HG03064 (cell line): ENCODE measurements at regions not wholly inside any gene's neighbourhood (a gene's known extent, or its start where the extent isn't known, plus 50 kb on each side); places are given as distances from the start of the nearest gene placed in this dataset.
"Not testable (repeated sequence)": the region's sequence is repeated elsewhere in the genome, so short reads cannot be mapped to it uniquely, and the experiment has no call there.

Experiments used
- ATAC-seq: cut with Tn5 transposase; IDR thresholded peaks from one replicate; pipeline ENCODE4 v1.9.1; 2021; ENCODE audit warnings: low read depth; ENCODE audit not compliant: unreplicated experiment

GRCh38 chrX:69065451-69065850, 99.8 kb downstream of the PJA1 start:
- no peak for ATAC-seq

GRCh38 chrX:69063486-69063885, 101.8 kb downstream of the PJA1 start:
- ATAC-seq: no peak

- no peak for ATAC-seq
Observed at GRCh38 chrX:69062493-69062892, 102.8 kb downstream of the PJA1 start.

GRCh38 chrX:69060631-69061408, 104.4 kb downstream of the PJA1 start:
- no peak for ATAC-seq

- ATAC-seq: no peak
Observed at GRCh38 chrX:69055193-69055592, 110.1 kb downstream of the PJA1 start.

GRCh38 chrX:69054497-69054896, 110.8 kb downstream of the PJA1 start:
- not testable (repeated sequence) for ATAC-seq

- no peak for ATAC-seq
Observed at GRCh38 chrX:69051901-69052300, 113.4 kb downstream of the PJA1 start.

GRCh38 chrX:69050051-69050765, 115.0 kb downstream of the PJA1 start:
- no peak for ATAC-seq

GRCh38 chrX:69046996-69047490, 118.2 kb downstream of the PJA1 start:
- ATAC-seq: no peak

GRCh38 chrX:69045616-69046345, 119.5 kb downstream of the PJA1 start:
- no peak for ATAC-seq

GRCh38 chrX:69038816-69039215, 126.4 kb downstream of the PJA1 start:
- ATAC-seq: no peak

- no peak for ATAC-seq
Observed at GRCh38 chrX:69038188-69038587, 127.1 kb downstream of the PJA1 start.

- ATAC-seq: no peak
Observed at GRCh38 chrX:69037786-69038185, 127.5 kb downstream of the PJA1 start.

GRCh38 chrX:69036674-69037573, 128.3 kb downstream of the PJA1 start:
- no peak for ATAC-seq

- ATAC-seq: no peak
Observed at GRCh38 chrX:69034451-69034850, 130.8 kb downstream of the PJA1 start.

- no peak for ATAC-seq
Observed at GRCh38 chrX:69033936-69034335, 131.3 kb downstream of the PJA1 start.

GRCh38 chrX:69032601-69033000, 132.7 kb downstream of the PJA1 start:
- ATAC-seq: no peak

GRCh38 chrX:69031971-69032391, 133.3 kb downstream of the PJA1 start:
- no peak for ATAC-seq

- ATAC-seq: no peak
Observed at GRCh38 chrX:69031181-69031580, 134.1 kb downstream of the PJA1 start.

GRCh38 chrX:69029771-69030170, 135.5 kb downstream of the PJA1 start:
- no peak for ATAC-seq
